Kidney (tissue), 13 donors: ENCODE measurements at regions not wholly inside any gene's neighbourhood (a gene's known extent, or its start where the extent isn't known, plus 50 kb on each side); places are given as distances from the start of the nearest gene placed in this dataset.

Experiments
- DNase-seq, 5 donors: peaks; one replicate each; pipeline ENCODE4 v3.0.0-alpha.2; 2013 to 2020
- FAIRE-seq: peaks from 2 replicates; lab custom pipeline; 2012; peaks lifted over from hg19 to GRCh38; lab: Jason Lieb, UNC
- H3K27ac ChIP-seq, 2 donors: one replicate each; pipeline ENCODE4 v1.7.0; 2013; ENCODE audit warnings: low read depth in 2 of 2, low read length in 2 of 2, inconsistent platforms in 1 of 2
- H3K27me3 ChIP-seq: one replicate; pipeline ENCODE4 v1.7.1; 2013; ENCODE audit warnings: low read length, inconsistent platforms; ENCODE audit not compliant: control insufficient read depth, insufficient read depth
- H3K36me3 ChIP-seq, 3 donors: one replicate each; pipeline versions ENCODE4 v1.7.0 to v1.7.1; 2013; ENCODE audit warnings: low read length in 3 of 3, control low read depth in 1 of 3, inconsistent platforms in 1 of 3; ENCODE audit not compliant: insufficient read depth in 3 of 3, control insufficient read depth in 2 of 3
- H3K4me1 ChIP-seq, 3 donors: one replicate each; pipeline versions ENCODE4 v1.7.0 to v1.7.1; 2013; ENCODE audit warnings: low read length in 3 of 3, inconsistent platforms in 1 of 3, low read depth in 1 of 3; ENCODE audit not compliant: control insufficient read depth in 2 of 3, insufficient read depth in 2 of 3
- H3K4me3 ChIP-seq, 3 donors: one replicate each; pipeline versions ENCODE4 v1.7.0 to v1.8.1; 2013; ENCODE audit warnings: low read length in 3 of 3, control low read depth in 1 of 3, inconsistent platforms in 1 of 3
- H3K9ac ChIP-seq, 3 donors: one replicate each; pipeline versions ENCODE4 v1.7.0 to v1.7.1; 2013; ENCODE audit warnings: low read length in 3 of 3, control low read depth in 1 of 3, inconsistent platforms in 1 of 3
- H3K9me3 ChIP-seq, 3 donors: one replicate each; pipeline versions ENCODE4 v1.7.0 to v1.7.1; 2013; ENCODE audit warnings: low read length in 3 of 3, control low read depth in 1 of 3, inconsistent platforms in 1 of 3; ENCODE audit not compliant: control insufficient read depth in 2 of 3, insufficient read depth in 1 of 3
- CTCF ChIP-seq: IDR thresholded peaks from 3 replicates; pipeline ENCODE4 v1.5.1; 2012; ENCODE audit warnings: mild to moderate bottlenecking, moderate library complexity, borderline replicate concordance; ENCODE audit not compliant: insufficient read depth; ENCODE audit errors: extremely low read depth
- intact Hi-C: fragments of 100-400 bp; cut with DNase I; formaldehyde crosslinking; loops from one replicate; pipeline ENCODE4 v1.11.1; 2022
- donor health status: control.
- donor health status: control.
- donor health status: control.
- donor health status: control.
- donor health status: control.
- donor health status: DM: yes; HTN: yes; CAD: no.
- donor health status: Normal renal cell carcinoma (clear cell type).

GRCh38 chr6:156660389-156660788 lies 116.8 kb upstream of the ARID1B start:
- DNase-seq (no peak), FAIRE-seq (no peak)
- H3K36me3 ChIP-seq, result no peaks in the 10 kb centered on the region
- intact Hi-C loops, result no loop called here
- H3K27me3 ChIP-seq, result no peaks in the 10 kb centered on the region
- H3K4me1 ChIP-seq, result peaks cover 0 to 4% (median 0%) of the 10 kb centered on the region in 3 donors
- no peaks in the 10 kb centered on the region for H3K9me3 ChIP-seq
- no peak for TF ChIP-seq CTCF
- no peak overlapping the region for H3K4me3 ChIP-seq
- H3K9ac ChIP-seq, result no peak overlapping the region
- no peak overlapping the region for H3K27ac ChIP-seq

GRCh38 chr6:156659822-156660198 lies 117.4 kb upstream of the ARID1B start:
- peaks cover 0 to 4% (median 0%) of the 10 kb centered on the region in 3 donors for H3K4me1 ChIP-seq
- H3K9me3 ChIP-seq, result no peaks in the 10 kb centered on the region
- intact Hi-C loops, result no loop called here
- TF ChIP-seq CTCF, result no peak
- no peaks in the 10 kb centered on the region for H3K36me3 ChIP-seq
- H3K27ac ChIP-seq, result no peak overlapping the region
- no peak overlapping the region for H3K9ac ChIP-seq
- DNase-seq (no peak), FAIRE-seq (no peak)
- no peak overlapping the region for H3K4me3 ChIP-seq
- no peaks in the 10 kb centered on the region for H3K27me3 ChIP-seq

GRCh38 chr6:156658966-156659821 lies 118.0 kb upstream of the ARID1B start:
- H3K4me3 ChIP-seq, result no peak overlapping the region
- peak in 1 of 5 donors; percentile 9 for DNase-seq
- no peaks in the 10 kb centered on the region for H3K9me3 ChIP-seq
- FAIRE-seq, result no peak
- no peak overlapping the region for H3K27ac ChIP-seq
- TF ChIP-seq CTCF, result no peak
- intact Hi-C loops, result no loop called here
- peaks cover 0 to 4% (median 0%) of the 10 kb centered on the region in 3 donors for H3K4me1 ChIP-seq
- H3K36me3 ChIP-seq, result no peaks in the 10 kb centered on the region
- no peak overlapping the region for H3K9ac ChIP-seq
- no peaks in the 10 kb centered on the region for H3K27me3 ChIP-seq
